ENCODE measurements at regions not wholly inside any gene's neighbourhood (a gene's known extent, or its start where the extent isn't known, plus 50 kb on each side); places are given as distances from the start of the nearest gene placed in this dataset.

DNA sequence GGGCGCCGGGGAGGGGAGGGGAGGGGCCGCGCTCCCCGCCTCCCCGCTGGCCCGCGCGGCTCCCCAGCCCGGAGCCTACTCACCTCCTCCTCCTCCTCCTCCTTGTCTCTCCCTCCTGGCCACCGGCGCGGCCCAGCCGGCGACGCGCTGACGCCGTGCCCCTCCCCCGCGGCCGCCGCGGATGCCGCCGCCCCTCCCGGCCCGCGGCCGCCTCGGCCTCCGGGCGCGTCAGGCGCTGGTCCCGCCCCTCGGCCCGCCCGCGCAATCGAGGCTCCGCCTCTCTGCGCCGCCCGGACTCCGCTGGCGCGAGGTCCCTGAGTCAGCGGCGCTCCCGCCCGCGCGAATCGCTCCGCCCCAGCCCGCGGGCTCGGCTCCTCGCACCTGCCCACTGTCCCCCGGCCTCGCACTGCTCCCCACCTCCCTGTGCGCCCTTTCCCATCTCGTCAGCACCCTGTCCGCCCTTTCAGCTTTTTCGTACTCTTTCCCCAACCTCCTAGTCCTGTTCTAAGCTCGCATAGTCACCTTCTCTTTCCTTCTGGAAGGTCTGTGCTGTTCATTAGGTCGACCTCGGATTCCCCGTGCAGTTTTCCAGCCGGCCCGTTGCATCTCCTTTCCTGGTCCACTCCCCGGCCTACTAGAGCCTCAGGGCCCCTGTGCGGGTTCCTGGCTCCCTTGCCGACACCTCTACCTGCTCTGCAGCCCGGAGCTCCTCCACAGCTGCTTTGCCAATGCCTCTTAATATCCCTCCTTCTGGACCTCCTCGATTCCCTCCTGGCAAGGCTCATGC, 187.4 kb downstream of the ZEB2 start (continued):
- TF ChIP-seq THRB (CRISPR knock-in tag; conservative IDR thresholded peaks at IDR 0.05) = no peak
- TF ChIP-seq TEAD2 (tag; IDR thresholded peaks at IDR 0.05) = no peak
- TF ChIP-seq TARDBP (IDR thresholded peaks at IDR 0.05) = no peak
- TF ChIP-seq BRD9 (IDR thresholded peaks at IDR 0.05; ENCODE audit: low read depth, partially characterized antibody) = peak; percentile 70
- no peak for TF ChIP-seq MBD1 (CRISPR knock-in tag; IDR thresholded peaks at IDR 0.05)
- no peak for TF ChIP-seq SMARCC2 (IDR thresholded peaks at IDR 0.05; ENCODE audit: low read depth)
- TF ChIP-seq HIVEP1 (CRISPR knock-in tag; IDR thresholded peaks at IDR 0.05) = no peak
- TF ChIP-seq SNAPC5 (CRISPR knock-in tag; IDR thresholded peaks at IDR 0.05) = no peak
- no peak for TF ChIP-seq ARID3A (IDR thresholded peaks at IDR 0.05; ENCODE audit: borderline replicate concordance, low read depth, low read length)
- TF ChIP-seq SREBF1 (IDR thresholded peaks at IDR 0.05; ENCODE audit: borderline replicate concordance, low read depth, low read length) = no peak
- TF ChIP-seq CUX1 (CRISPR knock-in tag; IDR thresholded peaks at IDR 0.05) = no peak
- no peak for TF ChIP-seq USF1 (CRISPR knock-in tag; IDR thresholded peaks at IDR 0.05)
- TF ChIP-seq, protein P1, sequence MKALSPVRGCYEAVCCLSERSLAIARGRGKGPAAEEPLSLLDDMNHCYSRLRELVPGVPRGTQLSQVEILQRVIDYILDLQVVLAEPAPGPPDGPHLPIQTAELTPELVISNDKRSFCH (CRISPR knock-in tag; IDR thresholded peaks at IDR 0.05) = no peak
- TF ChIP-seq, protein P1 (tag; IDR thresholded peaks at IDR 0.05) = peak; percentile 37; the same call in 1 of the 2 replicates
